ENCODE measurements at regions not wholly inside any gene's neighbourhood (a gene's known extent, or its start where the extent isn't known, plus 50 kb on each side); places are given as distances from the start of the nearest gene placed in this dataset.

GRCh38 chr2:111666160-111666559, 217.8 kb downstream of the ANAPC1 start:
- TF ChIP-seq, protein P1, sequence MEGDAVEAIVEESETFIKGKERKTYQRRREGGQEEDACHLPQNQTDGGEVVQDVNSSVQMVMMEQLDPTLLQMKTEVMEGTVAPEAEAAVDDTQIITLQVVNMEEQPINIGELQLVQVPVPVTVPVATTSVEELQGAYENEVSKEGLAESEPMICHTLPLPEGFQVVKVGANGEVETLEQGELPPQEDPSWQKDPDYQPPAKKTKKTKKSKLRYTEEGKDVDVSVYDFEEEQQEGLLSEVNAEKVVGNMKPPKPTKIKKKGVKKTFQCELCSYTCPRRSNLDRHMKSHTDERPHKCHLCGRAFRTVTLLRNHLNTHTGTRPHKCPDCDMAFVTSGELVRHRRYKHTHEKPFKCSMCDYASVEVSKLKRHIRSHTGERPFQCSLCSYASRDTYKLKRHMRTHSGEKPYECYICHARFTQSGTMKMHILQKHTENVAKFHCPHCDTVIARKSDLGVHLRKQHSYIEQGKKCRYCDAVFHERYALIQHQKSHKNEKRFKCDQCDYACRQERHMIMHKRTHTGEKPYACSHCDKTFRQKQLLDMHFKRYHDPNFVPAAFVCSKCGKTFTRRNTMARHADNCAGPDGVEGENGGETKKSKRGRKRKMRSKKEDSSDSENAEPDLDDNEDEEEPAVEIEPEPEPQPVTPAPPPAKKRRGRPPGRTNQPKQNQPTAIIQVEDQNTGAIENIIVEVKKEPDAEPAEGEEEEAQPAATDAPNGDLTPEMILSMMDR (IDR thresholded peaks at IDR 0.05): no peak
- TF ChIP-seq EP300 (IDR thresholded peaks at IDR 0.05; ENCODE audit: borderline replicate concordance in 1 of 2, low read depth in 1 of 2, low read length in 1 of 2): no peak
- no peak for TF ChIP-seq FOXM1 (IDR thresholded peaks at IDR 0.05; ENCODE audit: low read depth)
- TF ChIP-seq FOXJ3 (CRISPR knock-in tag; IDR thresholded peaks at IDR 0.05): no peak
